ENCODE measurements at regions not wholly inside any gene's neighbourhood (a gene's known extent, or its start where the extent isn't known, plus 50 kb on each side); places are given as distances from the start of the nearest gene placed in this dataset.

DNA sequence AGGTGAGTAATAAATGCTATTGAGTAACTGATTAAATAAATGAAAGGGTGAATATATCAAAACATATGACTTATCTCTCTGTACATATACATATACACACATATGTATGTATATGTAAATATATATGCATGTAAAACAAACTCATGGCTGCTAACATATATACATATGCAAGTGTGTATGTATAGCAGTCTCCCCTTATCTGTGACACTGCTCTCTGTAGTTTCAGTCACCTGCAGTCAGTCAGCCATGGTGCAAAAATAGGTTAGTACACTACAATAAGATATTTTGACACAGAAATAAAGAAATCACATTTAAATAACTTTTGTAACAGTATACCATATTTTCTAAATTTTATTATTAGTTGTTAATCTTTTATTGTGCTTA, 467.4 kb downstream of the EPHA5 start:
- no peak for ATAC-seq (ENCODE audit: insufficient number of reproducible peaks, low FRiP score, low read depth)
- Histone ChIP-seq H3K4me1 (ENCODE audit: control insufficient read depth in 1 of 2, low read depth in 2 of 2) (no peaks in the 10 kb centered on the region), H3K27me3 (replicated peaks; ENCODE audit: insufficient read depth) (no peaks in the 10 kb centered on the region), H3K36me3 (no peaks in the 10 kb centered on the region), H3K4me3 (no peak overlapping the region), H3K27ac (no peak overlapping the region), H3K9me3 (no peaks in the 10 kb centered on the region)
- TF ChIP-seq, protein P1, sequence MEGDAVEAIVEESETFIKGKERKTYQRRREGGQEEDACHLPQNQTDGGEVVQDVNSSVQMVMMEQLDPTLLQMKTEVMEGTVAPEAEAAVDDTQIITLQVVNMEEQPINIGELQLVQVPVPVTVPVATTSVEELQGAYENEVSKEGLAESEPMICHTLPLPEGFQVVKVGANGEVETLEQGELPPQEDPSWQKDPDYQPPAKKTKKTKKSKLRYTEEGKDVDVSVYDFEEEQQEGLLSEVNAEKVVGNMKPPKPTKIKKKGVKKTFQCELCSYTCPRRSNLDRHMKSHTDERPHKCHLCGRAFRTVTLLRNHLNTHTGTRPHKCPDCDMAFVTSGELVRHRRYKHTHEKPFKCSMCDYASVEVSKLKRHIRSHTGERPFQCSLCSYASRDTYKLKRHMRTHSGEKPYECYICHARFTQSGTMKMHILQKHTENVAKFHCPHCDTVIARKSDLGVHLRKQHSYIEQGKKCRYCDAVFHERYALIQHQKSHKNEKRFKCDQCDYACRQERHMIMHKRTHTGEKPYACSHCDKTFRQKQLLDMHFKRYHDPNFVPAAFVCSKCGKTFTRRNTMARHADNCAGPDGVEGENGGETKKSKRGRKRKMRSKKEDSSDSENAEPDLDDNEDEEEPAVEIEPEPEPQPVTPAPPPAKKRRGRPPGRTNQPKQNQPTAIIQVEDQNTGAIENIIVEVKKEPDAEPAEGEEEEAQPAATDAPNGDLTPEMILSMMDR (IDR thresholded peaks at IDR 0.05): no peak
- DNase-seq (ENCODE audit: low spot score): no peak

DNA sequence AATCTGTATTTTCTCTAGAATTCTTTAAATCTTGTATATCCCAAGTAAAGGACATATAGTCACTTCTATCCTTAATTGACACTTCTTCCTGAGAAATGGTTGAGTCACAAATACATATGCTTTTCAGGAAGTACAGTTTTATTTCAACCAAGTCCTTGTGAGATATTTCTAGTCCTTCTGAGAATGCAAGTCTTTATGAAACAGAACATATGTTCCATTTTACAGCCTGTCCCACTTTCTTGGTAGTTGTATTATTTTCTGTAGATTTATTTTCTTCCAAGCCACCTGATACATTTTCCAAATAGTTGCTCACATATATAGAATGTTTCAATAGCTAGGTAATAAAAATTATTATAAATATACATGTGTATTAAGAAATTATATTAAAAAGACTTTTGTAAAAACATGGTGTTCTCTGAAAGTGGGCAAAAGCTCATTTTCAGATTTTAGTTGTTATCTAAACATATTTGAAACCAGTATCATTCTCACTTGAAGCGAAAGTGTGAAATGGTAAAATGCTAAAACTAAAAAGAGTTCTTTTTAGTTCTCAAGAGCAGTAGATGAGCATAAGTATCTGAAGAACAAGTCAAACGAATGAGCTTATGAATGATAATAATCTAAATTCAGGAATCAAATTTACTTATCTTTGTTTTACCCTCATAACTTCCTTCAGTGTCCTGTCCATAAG, 468.0 kb downstream of the EPHA5 start:
- DNase-seq (ENCODE audit: low spot score): no peak
- Histone ChIP-seq H3K36me3 (no peaks in the 10 kb centered on the region), H3K9me3 (no peaks in the 10 kb centered on the region), H3K27me3 (replicated peaks; ENCODE audit: insufficient read depth) (no peaks in the 10 kb centered on the region), H3K4me1 (ENCODE audit: control insufficient read depth in 1 of 2, low read depth in 2 of 2) (no peaks in the 10 kb centered on the region), H3K27ac (no peak overlapping the region), H3K4me3 (no peak overlapping the region)
- TF ChIP-seq, protein P1 (IDR thresholded peaks at IDR 0.05): no peak
- no peak for ATAC-seq (ENCODE audit: insufficient number of reproducible peaks, low FRiP score, low read depth)

DNA sequence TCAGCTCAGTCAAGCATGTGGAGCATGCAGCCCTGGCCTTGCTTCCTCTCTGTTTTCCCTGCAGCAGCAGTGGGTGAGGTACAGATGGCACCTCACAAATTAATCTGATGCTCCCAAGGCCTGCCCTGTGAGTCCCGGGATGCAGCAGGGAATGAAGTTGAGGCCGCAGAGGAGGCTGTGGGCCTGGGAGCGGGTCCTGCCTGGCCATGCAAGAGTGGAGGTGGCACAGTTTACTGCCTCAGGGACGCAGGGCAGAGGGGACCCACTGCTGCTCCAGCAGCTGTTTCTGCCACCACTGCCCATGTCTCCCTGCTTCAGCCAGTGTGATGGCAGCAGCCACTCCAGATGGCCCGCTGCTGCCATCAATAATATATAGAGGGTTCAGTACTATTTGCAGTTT, 474.6 kb downstream of the EPHA5 start:
- Histone ChIP-seq H3K36me3 (no peaks in the 10 kb centered on the region), H3K27ac (no peak overlapping the region), H3K9me3 (no peaks in the 10 kb centered on the region), H3K27me3 (replicated peaks; ENCODE audit: insufficient read depth) (no peaks in the 10 kb centered on the region), H3K4me3 (no peak overlapping the region), H3K4me1 (ENCODE audit: control insufficient read depth in 1 of 2, low read depth in 2 of 2) (no peaks in the 10 kb centered on the region)
- ATAC-seq (ENCODE audit: insufficient number of reproducible peaks, low FRiP score, low read depth) (no peak), DNase-seq (ENCODE audit: low spot score) (no peak)
- TF ChIP-seq, protein P1 (IDR thresholded peaks at IDR 0.05): no peak

GRCh38 chr4:65195002-65195401, 475.3 kb downstream of the EPHA5 start:
- H3K27ac ChIP-seq: no peak overlapping the region
- no peaks in the 10 kb centered on the region for H3K9me3 ChIP-seq
- ATAC-seq (ENCODE audit: insufficient number of reproducible peaks, low FRiP score, low read depth) (no peak), DNase-seq (ENCODE audit: low spot score) (no peak)
- H3K4me1 ChIP-seq (ENCODE audit: control insufficient read depth in 1 of 2, low read depth in 2 of 2): no peaks in the 10 kb centered on the region
- H3K36me3 ChIP-seq: no peaks in the 10 kb centered on the region
- H3K4me3 ChIP-seq: no peak overlapping the region
- TF ChIP-seq, protein P1 (IDR thresholded peaks at IDR 0.05): no peak
- H3K27me3 ChIP-seq (replicated peaks; ENCODE audit: insufficient read depth): no peaks in the 10 kb centered on the region

DNA sequence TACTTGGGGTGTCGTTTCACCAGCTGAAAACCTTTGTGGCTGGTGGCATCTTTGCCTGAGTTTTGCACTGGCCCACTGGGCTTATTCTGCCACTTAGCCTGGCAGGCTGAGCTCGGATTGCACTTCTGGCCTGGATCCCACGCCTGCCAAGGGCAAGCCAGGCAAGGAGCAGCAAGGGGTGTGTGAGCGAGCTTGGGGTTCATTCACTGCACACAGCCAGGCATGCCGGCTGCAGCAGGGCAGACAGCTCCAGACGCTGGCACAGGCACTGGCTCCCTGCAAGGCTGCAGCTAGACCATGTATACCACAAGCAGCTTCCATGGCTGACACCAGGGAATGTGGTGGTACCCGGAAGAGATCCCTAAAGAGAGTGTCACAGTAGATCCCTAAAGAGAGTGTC, 476.3 kb downstream of the EPHA5 start:
- H3K4me3 ChIP-seq: no peak overlapping the region
- no peaks in the 10 kb centered on the region for H3K27me3 ChIP-seq (replicated peaks; ENCODE audit: insufficient read depth)
- no peak overlapping the region for H3K27ac ChIP-seq
- H3K36me3 ChIP-seq: no peaks in the 10 kb centered on the region
- DNase-seq (ENCODE audit: low spot score) (no peak), ATAC-seq (ENCODE audit: insufficient number of reproducible peaks, low FRiP score, low read depth) (no peak)
- H3K9me3 ChIP-seq: no peaks in the 10 kb centered on the region
- TF ChIP-seq, protein P1 (IDR thresholded peaks at IDR 0.05): no peak
- H3K4me1 ChIP-seq (ENCODE audit: control insufficient read depth in 1 of 2, low read depth in 2 of 2): no peaks in the 10 kb centered on the region

Data from thoracic aorta (tissue), 2 donors.